AG08396 (cell line): ENCODE measurements at regions not wholly inside any gene's neighbourhood (a gene's known extent, or its start where the extent isn't known, plus 50 kb on each side); places are given as distances from the start of the nearest gene placed in this dataset.

Experiments
- DNase-seq: peaks from one replicate; pipeline ENCODE4 v3.0.0; 2012; ENCODE audit warnings: low spot score, mixed read lengths

DNA sequence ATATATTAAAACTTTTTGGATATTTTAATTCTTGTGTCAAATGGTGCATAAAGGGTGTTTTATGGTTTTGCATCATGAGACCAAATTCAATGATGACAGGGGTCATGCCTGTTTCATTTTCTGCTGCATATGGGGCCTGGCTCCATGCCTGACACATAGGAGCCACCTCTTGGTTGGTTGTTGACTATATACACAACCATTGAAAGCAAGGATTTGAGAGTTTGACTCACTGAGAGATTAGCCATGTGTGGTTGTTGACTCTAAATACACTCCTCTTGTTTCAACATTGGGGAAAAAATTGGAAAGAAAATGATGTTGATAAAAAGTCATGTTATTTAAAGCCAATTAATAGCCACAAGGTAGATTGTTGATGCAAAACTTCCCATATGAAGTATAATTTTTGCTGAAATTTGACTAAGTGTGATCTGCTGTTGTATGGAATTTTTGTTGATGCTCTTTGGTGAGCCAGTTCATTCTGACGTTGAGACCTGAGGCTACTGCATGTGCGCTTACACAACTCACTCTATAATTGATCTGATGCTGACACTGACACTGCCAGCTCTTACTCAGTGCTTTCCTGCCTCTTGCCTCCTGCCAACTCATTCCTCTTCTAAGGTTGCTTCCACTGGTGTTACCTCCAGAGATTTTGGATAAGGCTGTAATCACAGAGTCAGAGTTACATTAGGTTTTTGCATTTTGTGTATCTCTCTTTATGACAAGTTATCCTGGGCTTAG lies 446.2 kb upstream of the SLC14A2 start:
- no peak for DNase-seq

DNA sequence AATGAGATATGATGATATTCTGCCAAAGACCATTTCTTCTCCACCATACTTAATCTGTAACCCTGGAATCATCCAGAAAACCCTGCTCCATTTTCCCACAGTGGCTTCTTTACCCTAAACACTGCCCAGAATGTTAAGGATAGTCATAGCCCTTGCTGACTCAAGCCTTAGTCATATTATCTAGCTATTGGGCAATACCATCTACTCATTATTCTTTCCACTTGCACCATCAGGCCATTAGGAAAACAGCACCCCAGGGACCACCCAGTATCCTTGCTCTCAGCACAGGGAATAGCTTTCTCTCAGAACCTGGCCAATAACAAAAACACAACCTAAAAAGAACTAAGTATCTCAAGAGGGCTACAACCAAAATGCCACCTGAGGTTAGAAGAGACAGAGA lies 445.7 kb upstream of the SLC14A2 start:
- peak; percentile 51 for DNase-seq

DNA sequence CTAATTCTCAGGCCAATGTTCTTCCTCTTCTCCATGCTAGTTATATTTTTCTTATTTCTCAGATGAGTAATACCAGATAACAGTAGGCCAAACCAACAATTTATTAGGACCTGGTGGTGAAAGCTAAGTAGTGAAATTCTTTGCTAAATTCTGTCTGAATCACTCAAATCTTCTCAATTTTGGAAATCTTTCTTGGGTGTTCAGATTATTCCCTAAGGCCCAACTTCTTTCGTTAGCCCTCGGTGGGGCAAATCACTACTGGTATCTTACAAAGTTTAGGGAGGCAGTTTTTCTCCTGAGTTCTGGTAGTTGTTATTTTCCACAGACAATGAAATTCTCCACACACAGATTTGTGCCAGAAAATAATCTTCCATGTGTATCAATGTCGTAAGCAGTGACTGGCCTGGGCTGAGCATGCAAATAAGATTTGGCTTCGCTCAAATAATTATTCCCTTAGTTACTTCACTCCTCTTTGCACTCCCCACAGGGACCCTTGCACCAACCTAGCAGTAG lies 443.5 kb upstream of the SLC14A2 start:
- DNase-seq: no peak

DNA sequence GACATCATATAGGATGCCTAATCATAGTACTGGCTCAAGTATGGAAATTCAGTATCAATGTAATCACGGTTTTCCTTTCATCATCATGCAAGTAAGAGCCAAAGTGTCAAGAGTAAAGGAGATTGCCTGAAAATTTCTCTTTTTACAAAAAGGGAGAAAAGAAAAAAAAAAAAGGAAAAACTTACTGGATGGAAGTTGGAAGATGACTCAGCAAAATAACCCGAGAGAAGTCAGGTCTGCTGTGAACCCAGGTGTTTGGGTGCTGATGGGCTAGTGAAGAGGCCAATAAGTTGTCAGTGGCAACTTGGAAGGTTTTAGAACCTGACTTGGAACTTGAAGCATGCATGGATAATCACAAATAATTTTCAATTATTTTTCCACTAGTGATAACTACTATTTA lies 441.9 kb upstream of the SLC14A2 start:
- DNase-seq: no peak

DNA sequence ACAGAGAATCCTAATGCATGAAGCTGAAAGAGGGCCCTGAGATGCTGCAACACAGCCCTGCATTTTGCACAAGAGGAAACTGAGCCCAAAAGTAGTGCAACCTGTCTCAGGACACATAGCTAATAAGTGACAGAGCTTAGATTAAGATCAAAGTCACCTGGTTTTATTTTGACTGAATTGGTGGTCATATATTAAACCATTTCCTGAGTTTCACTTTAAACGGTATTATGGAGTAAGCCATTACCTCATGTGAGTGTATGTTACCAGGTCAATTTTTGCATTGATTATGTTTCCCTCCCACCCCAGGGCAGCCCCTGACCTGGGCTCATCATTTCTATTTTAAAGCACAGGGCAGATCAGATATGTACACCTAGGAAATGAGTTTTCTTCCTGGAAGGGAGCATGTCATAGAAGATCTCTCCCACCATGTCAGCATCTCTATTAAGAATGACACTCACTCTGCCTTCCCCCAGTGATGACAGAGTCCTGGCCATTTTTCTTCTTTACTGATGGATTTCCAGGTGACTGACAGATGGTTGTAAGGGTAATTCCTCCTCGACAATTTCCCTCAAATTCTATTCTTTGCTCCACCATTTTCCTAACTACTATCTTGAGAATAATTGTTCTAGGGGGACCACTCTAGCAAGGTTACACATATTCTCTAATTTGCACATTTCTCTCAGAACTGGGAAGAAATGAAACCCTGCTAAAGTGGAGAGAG lies 441.3 kb upstream of the SLC14A2 start:
- no peak for DNase-seq

DNA sequence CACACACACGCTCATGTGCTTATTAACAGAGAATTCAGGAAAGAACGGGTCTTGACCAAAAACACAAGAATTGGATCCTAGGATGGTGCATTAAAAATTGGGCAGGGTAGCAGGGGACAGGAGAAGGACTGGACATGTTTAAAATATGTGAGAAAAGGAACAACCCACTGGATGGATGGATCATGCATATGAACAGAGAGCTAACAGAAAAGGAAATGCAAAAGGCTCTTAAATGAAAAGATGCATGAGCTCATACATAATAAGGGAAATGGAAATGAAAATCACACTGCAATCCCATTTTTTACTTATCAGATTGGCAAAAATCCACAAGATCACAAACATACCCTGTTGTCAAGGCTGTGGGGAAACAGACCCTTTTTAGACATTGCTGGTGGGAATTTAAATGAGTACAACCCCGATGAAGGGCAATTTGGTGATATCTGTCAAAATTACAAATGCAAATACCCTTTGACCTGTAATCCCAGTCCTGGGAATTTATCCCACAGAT lies 440.6 kb upstream of the SLC14A2 start:
- no peak for DNase-seq

DNA sequence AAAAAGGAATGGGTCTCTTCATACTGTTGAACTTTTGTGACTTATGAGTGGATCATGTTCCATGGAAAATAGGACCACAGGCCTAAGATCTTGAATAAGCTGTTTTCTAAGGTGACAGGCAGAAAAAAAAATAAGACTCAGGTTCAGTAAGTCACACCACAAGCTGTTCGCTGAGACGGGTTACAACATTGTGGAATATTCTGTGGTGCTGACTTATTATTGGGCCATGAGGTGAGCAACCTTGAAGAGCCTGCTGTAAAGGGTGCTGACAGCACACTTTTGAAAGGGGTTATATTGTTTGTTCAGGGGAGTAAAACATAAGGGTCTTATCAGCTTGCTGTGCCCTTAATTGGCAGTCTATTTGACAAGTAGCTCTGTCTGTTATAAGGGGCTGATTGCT lies 439.8 kb upstream of the SLC14A2 start:
- no peak for DNase-seq

DNA sequence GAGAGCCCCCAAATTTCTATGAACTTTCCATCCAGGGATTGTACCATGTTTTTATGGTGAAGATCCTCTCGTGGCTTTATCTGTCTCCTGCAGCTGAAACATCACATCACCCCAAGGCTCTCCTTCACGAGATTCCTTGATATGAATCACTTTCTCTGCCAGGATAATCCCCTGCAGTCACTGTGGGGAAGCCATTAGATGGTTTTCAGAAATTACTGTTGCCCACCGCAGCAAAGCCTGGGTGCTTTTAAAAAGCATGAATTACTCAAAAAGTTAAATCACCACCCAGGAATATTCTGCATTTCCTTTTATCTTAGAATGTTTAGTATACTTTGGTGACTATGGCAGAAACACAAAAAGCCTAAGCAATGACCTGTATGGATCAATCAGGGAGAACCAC lies 428.4 kb upstream of the SLC14A2 start:
- DNase-seq: no peak

GRCh38 chr18:45191795-45192194 lies 423.5 kb upstream of the SLC14A2 start:
- DNase-seq: no peak

DNA sequence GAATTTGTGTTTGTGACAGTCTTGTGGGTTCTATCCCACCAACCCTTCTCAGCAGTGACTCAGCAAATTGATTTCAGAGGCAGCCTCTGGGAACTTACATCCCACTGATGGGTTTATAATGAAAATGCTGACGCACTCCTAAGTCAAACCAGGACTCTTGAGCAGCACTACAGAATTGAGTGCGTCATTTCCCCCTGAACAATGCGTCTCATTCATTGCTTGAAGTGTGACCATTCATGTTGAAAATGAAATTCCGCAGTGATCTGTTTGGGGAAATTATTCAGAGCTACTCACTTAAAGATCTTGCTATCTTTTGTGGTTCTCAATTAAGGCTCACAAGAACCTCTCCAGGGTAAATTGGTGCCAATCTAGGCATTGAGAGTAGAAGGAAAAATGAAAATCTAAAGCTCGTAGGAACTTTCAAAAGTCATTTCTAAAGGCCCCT lies 417.7 kb upstream of the SLC14A2 start:
- DNase-seq: no peak

GRCh38 chr18:45198526-45198925 lies 416.8 kb upstream of the SLC14A2 start:
- DNase-seq: no peak

DNA sequence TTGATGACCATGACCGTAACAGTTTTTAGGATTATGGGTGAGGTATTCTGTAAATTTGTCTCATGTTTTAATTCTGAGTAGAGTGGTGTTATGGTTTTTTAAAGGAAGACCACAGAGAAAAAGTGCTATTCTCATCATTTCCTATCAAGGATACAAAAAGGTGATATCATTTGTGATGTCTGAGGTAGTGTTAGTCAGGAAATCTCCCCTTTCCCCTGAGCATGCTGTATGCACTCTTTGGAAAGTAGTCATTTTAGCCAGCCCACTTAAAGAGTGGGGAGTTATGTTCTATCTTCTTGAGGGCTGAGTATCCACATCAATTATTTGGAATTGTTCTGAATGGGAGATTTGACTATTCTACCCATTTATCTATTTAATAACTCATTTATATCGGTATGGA lies 414.2 kb upstream of the SLC14A2 start:
- no peak for DNase-seq

DNA sequence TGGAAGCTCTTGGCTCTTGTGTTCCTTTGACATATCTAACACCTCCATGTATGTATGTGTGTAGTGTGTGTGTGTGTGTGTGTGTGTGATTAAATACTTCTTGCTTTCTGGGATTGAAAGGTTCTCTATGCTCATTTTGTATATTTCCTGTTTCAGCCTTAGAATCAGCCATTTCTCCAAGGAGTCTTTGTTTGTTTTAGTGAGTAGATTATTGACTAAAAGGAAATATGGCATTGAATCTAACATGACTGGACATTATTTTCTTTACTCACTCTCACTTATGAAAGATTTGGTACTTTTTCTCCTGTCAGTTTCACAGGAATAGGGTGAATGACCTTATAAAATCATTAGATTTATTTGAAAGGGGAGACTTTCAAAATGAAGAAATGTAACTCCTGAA lies 413.8 kb upstream of the SLC14A2 start:
- DNase-seq: no peak

DNA sequence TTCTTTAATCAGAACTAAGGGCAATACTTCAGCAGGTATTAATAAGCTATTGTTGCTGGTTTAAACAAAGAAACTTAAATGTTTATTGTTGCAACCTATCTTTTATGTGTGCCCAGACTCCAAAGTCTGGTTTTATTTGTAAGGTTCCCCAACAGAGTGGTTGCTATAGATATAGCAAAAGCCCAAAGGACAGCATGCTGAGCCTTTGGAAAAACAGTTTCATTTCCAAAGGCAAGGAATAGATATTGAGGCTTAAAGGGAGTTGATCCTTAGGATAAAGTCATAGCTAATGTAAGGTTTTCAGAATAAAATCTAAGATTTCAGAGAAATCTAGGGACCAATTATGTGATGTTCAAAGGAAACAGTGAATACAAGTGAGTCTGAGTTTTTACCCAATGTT lies 413.2 kb upstream of the SLC14A2 start:
- no peak for DNase-seq

- DNase-seq: no peak
Observed at GRCh38 chr18:45203677-45204076, 411.6 kb upstream of the SLC14A2 start.

GRCh38 chr18:45207328-45207727 lies 407.9 kb upstream of the SLC14A2 start:
- no peak for DNase-seq

DNA sequence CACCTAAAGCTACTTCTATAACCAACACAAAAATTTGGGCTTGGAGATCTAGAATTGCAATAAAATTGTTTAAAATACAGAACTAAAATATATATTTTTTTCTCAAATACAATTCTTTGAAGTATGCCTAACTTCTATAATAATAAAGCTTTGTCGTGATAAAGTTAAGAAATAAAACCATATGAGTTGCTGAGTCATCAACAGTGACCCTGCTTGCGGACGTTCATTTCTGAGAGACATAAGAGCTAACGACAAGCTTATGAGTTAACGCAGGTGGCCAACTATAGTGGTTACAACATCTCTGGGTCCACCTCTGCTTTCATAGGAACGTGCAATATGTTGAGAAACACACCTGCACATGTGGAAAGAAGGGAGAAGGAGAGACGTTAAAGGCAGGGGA lies 407.1 kb upstream of the SLC14A2 start:
- no peak for DNase-seq

- peak; percentile 48 for DNase-seq
Observed at GRCh38 chr18:45212181-45213039, 402.9 kb upstream of the SLC14A2 start.

DNA sequence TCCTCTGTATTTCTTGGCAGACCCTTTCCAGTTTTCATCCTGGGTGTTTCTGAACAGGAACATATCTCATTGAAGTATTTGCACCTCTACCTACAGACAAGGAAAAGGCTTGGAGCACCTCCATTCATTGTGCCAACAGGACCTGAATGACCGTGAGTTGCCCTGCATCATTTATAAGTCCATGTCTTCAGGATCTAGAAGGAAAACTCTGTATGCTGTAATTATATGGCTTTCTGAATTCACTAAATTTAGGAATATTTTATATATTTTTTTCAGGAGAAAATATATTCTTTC lies 402.3 kb upstream of the SLC14A2 start:
- no peak for DNase-seq

DNA sequence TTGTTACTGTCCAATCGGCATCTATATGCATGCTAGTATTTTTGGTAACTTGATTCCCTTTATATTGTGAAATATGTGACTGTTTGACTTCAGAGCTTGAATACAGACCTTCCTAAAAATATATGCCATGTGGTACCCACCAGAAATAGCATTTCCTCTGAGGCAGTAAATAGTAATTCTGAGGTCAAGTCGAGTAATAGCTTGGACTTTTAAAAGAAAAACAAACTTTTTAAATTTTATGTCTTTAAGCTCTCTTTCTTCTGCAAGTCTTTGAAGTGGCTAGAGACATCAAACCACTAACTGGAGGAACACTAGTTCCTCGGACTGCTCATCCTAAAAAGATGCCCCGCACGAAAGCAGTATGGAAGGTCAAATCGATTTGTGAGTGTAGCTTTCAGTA lies 396.8 kb upstream of the SLC14A2 start:
- DNase-seq: no peak

- DNase-seq: peak; percentile 69
Observed at GRCh38 chr18:45221363-45221762, 393.9 kb upstream of the SLC14A2 start.

- no peak for DNase-seq
Observed at GRCh38 chr18:45222180-45222579, 393.1 kb upstream of the SLC14A2 start.
